ENCODE measurements at regions not wholly inside any gene's neighbourhood (a gene's known extent, or its start where the extent isn't known, plus 50 kb on each side); places are given as distances from the start of the nearest gene placed in this dataset.

DNA sequence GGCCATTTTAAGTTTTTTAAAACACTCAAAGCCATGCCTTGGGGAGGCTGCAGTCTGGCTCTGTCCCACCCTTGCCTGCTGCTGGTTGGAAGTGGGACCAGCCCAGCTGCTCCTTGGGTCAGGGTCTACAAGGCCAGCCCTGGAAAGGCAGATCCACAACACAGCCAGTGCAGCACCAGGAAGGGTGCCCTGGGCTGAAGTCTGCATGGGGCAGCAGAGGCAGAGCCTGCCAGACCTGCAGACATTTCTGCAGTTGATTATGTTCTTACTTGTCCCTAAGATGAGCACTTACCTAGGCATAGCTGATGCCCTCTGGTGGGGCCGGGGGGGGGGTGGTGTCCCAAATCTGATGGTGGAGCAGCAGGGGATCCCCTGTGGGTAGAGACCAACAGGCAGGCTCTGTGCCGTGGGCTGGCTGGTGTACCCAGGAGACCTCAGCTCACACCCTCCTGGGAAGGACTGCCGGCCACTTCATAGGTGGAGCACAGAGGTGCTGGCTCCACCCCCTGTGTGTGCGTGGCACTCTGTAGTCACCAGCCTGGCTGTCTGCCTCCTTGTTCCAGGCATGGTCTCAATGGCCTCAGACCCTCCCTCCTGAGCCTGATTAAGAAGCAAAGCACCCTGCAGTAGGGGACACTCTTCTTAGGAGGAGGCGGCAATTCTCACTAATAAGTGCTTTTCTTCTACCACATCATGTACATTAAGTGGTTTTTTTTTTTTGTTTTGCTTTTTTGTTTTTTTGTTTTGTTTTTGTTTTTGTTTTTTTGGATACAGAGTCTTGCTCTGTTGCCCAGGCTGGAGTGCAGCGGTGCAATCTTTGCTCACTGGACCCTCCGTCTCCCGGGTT, 97.4 kb upstream of the KLF13 start:
- no peak overlapping the region for H3K4me3 ChIP-seq (ENCODE audit: low read depth, low read length)
- in situ Hi-C loops (cut with HindIII; ENCODE audit: low sequenced_read_pairs): no loop called here
- no peak for DNase-seq (ENCODE audit: low read depth, low spot score)
- TF ChIP-seq, protein P1, sequence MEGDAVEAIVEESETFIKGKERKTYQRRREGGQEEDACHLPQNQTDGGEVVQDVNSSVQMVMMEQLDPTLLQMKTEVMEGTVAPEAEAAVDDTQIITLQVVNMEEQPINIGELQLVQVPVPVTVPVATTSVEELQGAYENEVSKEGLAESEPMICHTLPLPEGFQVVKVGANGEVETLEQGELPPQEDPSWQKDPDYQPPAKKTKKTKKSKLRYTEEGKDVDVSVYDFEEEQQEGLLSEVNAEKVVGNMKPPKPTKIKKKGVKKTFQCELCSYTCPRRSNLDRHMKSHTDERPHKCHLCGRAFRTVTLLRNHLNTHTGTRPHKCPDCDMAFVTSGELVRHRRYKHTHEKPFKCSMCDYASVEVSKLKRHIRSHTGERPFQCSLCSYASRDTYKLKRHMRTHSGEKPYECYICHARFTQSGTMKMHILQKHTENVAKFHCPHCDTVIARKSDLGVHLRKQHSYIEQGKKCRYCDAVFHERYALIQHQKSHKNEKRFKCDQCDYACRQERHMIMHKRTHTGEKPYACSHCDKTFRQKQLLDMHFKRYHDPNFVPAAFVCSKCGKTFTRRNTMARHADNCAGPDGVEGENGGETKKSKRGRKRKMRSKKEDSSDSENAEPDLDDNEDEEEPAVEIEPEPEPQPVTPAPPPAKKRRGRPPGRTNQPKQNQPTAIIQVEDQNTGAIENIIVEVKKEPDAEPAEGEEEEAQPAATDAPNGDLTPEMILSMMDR (IDR thresholded peaks at IDR 0.05; ENCODE audit: low read depth, low read length): no peak

DNA sequence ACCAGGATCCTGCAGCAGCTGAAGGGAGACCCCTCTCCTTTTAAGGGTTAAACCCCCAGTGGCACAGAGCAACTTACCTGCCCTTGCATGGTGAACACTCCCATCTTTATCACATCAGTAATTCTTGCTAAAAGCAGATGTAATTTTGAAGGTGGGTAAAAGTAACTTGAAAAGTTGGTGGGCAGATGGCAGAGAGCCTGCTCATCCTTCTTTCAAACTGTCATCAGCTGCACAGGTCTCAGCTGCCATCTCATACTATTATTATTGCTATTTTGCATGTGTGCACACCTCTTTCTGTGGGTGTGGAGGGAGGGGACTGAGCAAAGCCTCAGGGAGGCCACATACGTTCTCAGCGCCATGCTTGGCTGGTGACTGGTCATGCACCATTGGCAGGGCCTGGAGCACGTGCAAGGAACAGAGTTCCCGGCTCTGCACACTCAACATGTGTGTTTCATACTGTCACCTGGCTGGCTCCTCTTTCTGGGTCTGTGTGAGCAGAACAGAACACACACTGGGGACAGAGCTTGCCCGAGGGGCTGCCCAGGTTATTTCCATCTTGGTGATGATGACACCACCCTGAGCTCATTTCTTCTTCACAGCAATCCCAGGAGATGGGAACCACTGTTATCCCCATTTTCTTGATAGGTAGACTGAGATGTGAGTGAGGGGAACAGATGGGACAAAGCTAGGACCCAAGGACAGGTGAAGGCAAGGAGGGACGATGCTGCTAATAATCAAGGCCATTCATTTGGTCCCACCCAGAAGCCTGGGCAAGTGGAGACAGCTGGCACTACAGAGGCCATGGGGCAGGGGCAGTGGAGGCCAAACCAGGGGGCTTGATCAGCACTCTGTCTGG, 95.8 kb upstream of the KLF13 start:
- in situ Hi-C loops (cut with HindIII; ENCODE audit: low sequenced_read_pairs): no loop called here
- no peak for DNase-seq (ENCODE audit: low read depth, low spot score)

DNA sequence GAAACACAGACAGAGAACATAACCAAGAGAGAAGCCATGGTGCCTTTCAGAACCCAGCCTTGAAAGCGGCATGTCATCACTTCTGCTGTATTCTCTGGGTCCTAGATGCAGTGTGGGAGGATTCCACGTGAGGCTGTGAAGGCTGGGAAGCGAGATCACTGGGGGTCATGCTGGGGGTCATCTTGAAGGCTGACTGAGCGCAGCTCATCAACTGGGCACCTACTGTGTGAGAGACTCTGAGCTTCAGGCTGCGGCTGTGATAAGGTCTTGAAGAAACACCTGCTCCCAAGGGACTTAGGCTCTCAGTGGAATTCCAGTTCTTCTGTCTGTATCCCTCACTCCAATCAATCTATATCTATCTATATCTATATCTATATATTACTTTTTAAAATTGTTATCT, 91.8 kb upstream of the KLF13 start:
- H3K4me3 ChIP-seq (ENCODE audit: low read depth, low read length): no peak overlapping the region
- no peak for DNase-seq (ENCODE audit: low read depth, low spot score)
- TF ChIP-seq, protein P1 (IDR thresholded peaks at IDR 0.05; ENCODE audit: low read depth, low read length): no peak
- in situ Hi-C loops (cut with HindIII; ENCODE audit: low sequenced_read_pairs): no loop called here

More for the DNA sequence above, 95.8 kb upstream of the KLF13 start:
- no peak overlapping the region for H3K4me3 ChIP-seq (ENCODE audit: low read depth, low read length)
- TF ChIP-seq, protein P1 (IDR thresholded peaks at IDR 0.05; ENCODE audit: low read depth, low read length): no peak

DNA sequence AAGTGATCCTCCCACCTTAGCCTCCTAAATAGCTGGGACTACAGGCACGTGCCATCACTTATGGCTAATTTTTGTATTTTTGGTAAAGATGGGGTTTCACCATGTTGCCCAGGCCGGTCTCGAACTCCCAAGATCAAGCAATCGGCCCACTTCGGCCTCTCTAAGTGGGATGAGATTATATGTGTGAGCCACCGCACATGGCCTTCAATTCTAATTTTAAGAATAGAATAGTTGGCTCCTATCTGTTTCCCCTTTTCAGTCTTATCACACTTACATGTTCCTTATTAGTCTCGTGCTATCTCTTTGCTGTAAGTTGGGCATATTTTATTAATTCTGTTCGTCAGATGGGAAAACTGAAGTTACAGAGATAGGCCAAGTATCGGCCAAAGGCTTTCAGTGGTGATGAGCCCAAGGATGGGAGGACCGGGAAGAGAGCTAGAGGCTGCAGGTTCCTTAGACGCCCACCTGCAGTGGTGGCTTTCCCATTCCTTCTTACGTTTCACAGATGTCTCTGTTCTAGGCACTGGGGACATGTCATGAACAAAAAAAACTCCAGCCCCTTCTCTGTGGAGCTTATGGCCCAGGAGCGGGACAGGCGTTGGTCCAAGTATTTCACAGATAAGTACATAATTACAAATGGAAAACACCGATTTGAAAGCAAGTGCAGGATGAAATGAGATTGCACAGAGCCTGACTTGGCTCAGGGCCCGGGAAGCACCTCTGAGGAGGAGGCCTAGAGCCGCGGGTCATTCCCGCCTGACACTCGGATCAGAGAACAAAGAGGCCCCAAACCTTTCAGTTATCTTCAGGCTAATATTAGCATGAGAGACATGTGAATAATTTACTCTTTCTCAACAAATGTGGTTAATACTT, 91.1 kb upstream of the KLF13 start:
- TF ChIP-seq, protein P1 (IDR thresholded peaks at IDR 0.05; ENCODE audit: low read depth, low read length): no peak
- no peak for DNase-seq (ENCODE audit: low read depth, low spot score)
- in situ Hi-C loops (cut with HindIII; ENCODE audit: low sequenced_read_pairs): no loop called here
- H3K4me3 ChIP-seq (ENCODE audit: low read depth, low read length): no peak overlapping the region

DNA sequence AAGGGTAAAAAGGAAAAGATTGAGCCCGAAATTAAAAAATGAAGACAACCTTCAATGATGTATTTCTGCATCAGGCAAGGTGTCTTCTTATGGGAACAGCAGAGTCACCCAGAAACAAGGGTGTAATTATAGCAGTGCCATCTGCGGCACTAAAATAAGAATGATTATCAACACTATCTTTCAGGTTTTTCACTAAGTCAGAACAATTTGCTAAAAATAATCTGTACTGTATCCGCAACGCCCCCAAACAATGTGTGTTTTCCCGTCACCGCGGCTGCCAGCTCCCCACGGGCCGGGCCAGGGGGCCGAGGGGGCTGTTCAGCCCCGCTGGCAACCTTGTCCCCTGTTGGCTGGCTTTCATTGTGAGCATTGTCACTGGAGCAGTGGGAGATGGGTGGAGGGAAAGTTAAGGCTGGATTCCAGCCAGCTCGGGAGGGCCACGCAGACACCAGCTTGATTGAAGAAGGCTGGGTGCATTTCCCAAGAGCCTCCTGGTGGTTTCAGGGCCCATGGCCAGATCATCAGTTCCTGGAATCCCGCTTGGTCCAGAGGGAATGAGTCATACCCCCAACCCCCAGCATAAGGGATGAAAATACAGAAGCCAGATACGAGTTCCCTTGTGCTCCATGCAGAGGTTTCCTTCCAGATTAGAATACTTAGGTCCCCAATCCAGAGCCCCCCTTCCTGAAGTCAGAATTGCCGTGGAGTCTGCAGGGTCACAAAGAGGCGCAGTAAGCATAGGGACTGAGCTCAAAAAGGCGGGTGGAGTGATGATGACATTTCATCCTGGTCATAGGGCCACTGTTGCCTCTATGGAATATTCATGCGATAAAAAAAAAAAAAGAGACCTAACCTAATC, 90.2 kb upstream of the KLF13 start:
- no peak overlapping the region for H3K4me3 ChIP-seq (ENCODE audit: low read depth, low read length)
- in situ Hi-C loops (cut with HindIII; ENCODE audit: low sequenced_read_pairs): no loop called here
- DNase-seq (ENCODE audit: low read depth, low spot score): peak; percentile 96

More for the DNA sequence above, 90.2 kb upstream of the KLF13 start:
- TF ChIP-seq, protein P1 (IDR thresholded peaks at IDR 0.05; ENCODE audit: low read depth, low read length): peak; percentile 0
